ENCODE measurements at regions not wholly inside any gene's neighbourhood (a gene's known extent, or its start where the extent isn't known, plus 50 kb on each side); places are given as distances from the start of the nearest gene placed in this dataset.

GRCh38 chr6:81969011-81969410, 216.5 kb upstream of the TENT5A start:
- TF ChIP-seq CTCF (conservative IDR thresholded peaks at IDR 0.05; ENCODE audit: low read depth, low read length) (no peak), EZH2 (IDR thresholded peaks at IDR 0.05; ENCODE audit: low read length, unreplicated experiment) (no peak)
